Ovary (tissue), 3 donors: ENCODE measurements at regions not wholly inside any gene's neighbourhood (a gene's known extent, or its start where the extent isn't known, plus 50 kb on each side); places are given as distances from the start of the nearest gene placed in this dataset.

Experiments
- EP300 ChIP-seq: sonication (generic); formaldehyde crosslinking; IDR thresholded peaks from one replicate; pipeline ENCODE4 v1.6.1; 2017; ENCODE audit warnings: antibody characterized with exemption
- POLR2A ChIP-seq: fragments of 450-650 bp; IDR thresholded peaks from one replicate; pipeline ENCODE4 v1.6.1; 2017; ENCODE audit warnings: antibody characterized with exemption, mild to moderate bottlenecking, moderate library complexity
- TF ChIP-seq, protein P1 (sequence below), 3 donors: fragments of 450-650 bp in 2 of 3; fragments of 200-600 bp in 1 of 3; IDR thresholded peaks; one replicate each; pipeline versions ENCODE4 v1.5.1 to v1.8.0; 2016 to 2022; ENCODE audit warnings: antibody characterized with exemption in 3 of 3, mild to moderate bottlenecking in 1 of 3
- donor health status: DM: no; HTN: no; CAD: no.

- TF ChIP-seq, protein P1, sequence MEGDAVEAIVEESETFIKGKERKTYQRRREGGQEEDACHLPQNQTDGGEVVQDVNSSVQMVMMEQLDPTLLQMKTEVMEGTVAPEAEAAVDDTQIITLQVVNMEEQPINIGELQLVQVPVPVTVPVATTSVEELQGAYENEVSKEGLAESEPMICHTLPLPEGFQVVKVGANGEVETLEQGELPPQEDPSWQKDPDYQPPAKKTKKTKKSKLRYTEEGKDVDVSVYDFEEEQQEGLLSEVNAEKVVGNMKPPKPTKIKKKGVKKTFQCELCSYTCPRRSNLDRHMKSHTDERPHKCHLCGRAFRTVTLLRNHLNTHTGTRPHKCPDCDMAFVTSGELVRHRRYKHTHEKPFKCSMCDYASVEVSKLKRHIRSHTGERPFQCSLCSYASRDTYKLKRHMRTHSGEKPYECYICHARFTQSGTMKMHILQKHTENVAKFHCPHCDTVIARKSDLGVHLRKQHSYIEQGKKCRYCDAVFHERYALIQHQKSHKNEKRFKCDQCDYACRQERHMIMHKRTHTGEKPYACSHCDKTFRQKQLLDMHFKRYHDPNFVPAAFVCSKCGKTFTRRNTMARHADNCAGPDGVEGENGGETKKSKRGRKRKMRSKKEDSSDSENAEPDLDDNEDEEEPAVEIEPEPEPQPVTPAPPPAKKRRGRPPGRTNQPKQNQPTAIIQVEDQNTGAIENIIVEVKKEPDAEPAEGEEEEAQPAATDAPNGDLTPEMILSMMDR (IDR thresholded peaks at IDR 0.05) = no peak
- TF ChIP-seq EP300 = no peak
- TF ChIP-seq POLR2A = no peak
These were observed 96.9 kb downstream of the CYP26B1 start for GRCh38 chr2:72050734-72051133.
